ENCODE measurements at regions not wholly inside any gene's neighbourhood (a gene's known extent, or its start where the extent isn't known, plus 50 kb on each side); places are given as distances from the start of the nearest gene placed in this dataset.

- DNase-seq, result peak; percentile 12
Observed at GRCh38 chr5:60184606-60185005, 291.1 kb upstream of the PDE4D start.

DNA sequence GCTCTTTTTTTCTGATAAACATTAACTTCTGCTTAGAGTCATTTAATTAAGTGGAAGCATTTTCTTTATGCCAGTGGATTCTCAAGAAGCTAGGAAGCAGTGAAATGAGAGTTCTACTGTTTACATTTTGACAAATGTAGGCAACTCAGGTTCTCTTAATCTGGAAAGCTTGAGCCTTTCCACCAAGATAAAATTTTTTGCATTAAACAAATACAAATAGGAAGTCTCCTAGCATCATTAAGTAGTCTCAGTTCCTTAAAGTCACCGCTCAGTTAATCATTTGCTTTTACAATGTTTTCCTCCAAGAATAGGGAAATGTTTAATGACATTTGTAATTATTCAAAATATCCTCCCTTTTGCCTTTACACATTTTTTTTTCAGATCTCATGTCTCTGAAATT lies 290.4 kb upstream of the PDE4D start:
- DNase-seq, result no peak

DNA sequence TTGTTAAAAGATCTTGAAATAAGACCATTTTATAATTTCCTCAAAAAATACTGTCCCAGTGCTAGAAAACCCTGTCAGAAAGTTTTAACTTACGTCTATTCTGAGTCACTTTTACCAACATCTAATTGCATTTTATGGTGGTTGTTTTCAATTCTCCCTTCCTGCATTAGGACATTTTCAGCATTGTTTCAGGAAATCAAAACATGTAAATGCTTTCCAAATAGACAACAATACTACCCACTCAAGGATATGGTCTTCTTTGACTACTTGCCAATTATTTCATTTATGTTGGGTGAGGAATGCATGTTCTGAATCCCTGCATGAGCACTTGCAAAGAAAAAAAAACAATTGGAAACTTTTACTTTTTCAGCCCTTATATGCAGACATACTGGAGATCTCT lies 284.6 kb upstream of the PDE4D start:
- DNase-seq, result no peak

- no peak for DNase-seq
Observed at GRCh38 chr5:60177596-60177995, 284.1 kb upstream of the PDE4D start.

GRCh38 chr5:60173667-60174066 lies 280.1 kb upstream of the PDE4D start:
- DNase-seq, result no peak

DNA sequence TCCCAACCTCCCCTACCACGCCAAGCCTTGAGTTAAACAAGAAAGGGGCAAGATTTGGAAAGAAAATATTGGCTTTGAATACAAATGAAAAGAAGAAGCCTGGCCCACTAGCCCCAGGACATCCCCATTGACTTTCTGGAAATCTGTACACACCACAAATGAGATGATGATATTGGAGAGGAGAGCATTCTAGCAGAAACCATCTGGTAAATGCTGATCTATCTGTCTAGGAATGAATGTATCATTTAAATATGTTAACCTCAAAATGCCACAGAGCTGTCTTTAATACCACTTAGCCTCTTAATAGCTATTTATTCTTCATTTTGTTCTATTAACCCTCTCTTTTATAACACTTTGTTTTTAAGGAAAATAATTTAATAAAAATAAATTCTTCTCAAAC lies 270.2 kb upstream of the PDE4D start:
- DNase-seq, result no peak

DNA sequence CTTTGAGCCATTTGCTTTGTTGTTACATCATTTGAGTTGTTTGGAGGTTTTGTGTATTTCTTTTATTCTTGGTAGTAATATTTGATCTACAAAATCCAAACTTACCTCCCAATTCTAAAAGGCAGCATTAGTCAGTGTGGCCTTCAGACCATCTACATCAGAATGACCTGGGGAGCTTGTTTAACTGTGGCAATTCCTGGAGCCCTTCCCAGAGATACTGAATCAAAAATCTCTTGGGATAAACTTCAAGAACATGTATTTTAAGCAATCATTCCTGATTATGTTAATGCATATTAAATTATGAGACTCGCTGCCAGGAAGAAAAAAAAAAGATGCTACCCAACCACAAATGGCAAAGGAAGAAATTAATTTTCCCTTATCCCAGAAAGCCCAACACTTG lies 268.9 kb upstream of the PDE4D start:
- no peak for DNase-seq

GRCh38 chr5:60161340-60161934 lies 267.9 kb upstream of the PDE4D start:
- peak; percentile 9 for DNase-seq

- DNase-seq, result no peak
Observed at GRCh38 chr5:60149081-60149480, 255.6 kb upstream of the PDE4D start.

- no peak for DNase-seq
Observed at GRCh38 chr5:60148366-60148765, 254.8 kb upstream of the PDE4D start.

- DNase-seq, result no peak
Observed at GRCh38 chr5:60147791-60148190, 254.3 kb upstream of the PDE4D start.

DNA sequence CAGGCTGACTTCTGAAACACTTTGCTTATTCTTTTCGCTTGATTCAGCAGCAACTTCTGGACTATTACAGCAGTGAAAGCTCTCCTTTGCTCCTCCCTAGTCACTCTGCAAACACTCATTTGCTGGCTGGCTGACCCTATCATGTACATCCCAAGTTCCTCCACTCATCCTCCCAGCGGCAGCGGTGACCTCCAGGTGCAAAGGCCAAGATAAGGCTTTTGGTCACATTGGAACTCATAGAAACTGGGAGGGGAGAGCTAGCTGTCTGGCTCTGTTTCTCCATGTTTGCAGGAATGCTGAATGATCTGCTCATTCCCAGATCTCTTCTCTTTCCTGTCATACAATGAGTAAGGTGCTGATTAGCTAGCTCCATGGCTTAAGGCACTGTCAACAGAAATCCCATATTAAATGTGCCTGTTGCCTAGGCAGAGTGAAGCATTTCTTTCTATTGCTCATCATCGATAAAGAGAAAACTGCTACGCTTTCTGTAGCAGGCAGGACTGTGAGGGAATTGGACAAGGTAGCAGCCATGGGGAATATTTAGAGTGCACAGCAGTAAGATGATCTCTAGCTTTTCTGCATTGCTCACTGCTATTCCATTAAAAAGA lies 250.5 kb upstream of the PDE4D start:
- DNase-seq, result no peak

DNA sequence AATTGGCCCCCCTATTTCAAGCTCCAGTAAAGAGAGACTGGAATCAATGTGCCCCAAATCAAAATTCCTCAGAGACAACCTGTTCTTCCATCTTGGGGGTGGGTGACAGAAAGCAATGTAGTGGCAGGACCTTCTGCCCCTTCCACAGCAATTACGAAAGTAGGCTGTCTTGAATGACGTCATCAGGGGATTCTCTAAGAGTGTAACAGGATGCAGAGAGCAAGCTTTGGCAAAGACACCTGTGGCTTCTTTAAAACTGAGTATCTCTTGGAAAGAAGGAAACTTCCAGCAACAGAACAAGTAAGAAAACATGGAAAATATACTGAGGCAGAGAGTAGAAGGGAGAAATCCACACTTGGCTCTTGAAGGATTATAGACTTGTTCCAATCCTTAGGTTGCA lies 247.6 kb upstream of the PDE4D start:
- no peak for DNase-seq

GRCh38 chr5:60136841-60137240 lies 243.3 kb upstream of the PDE4D start:
- no peak for DNase-seq

- no peak for DNase-seq
Observed at GRCh38 chr5:60131504-60131903, 238.0 kb upstream of the PDE4D start.

DNA sequence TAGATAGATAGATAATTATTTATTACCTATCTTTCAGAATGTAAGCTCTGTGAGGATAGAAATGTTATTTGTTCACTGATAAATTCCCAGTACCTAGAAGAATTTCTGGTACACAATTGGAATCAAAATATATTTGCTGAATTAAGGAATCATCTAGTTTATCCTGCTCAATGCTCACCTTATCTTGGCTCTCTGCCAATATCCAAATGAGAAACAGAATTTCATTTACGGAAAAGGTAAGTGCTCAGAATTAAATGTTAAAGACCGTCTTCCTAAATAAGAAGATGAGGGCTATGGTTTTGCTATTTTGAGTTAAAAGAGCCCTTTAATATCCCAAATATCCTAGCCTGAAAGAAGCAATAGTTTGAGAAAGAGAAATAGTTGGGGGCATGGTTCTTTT lies 232.1 kb upstream of the PDE4D start:
- no peak for DNase-seq

DNA sequence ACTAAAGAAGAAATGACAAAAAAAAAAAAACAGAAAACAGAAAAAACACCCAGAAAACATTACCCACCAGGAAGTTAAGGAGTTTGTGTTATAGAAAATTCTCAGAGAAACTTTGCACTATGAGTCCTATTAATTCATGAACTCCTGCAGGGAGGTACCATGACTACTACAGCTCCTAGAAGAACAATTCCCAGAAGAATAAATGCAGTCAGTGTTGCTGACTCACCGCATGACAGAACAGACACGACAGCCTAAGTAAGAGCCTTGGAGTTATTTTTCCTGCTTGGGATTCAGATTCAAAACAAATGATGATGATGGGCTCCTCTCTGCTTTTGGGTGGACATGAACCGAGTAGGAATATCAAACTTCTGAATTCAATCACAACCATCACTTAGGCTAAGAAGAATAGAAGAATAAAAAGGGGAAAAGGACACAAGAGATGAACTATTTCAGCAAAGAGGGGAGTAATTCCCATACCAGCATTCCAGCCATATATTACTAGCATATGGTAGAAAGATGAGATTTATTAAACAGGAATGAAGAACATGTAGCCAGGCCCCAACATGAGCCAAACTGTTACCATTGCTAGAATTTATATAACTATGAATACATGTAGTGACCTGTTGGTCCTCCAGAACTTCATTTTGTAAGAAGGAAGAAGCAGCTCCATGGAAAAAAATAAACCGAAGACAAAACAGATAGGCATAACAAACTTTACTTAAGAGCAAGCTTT lies 209.6 kb upstream of the PDE4D start:
- no peak for DNase-seq

GRCh38 chr5:60101573-60101972 lies 208.0 kb upstream of the PDE4D start:
- DNase-seq, result no peak

DNA sequence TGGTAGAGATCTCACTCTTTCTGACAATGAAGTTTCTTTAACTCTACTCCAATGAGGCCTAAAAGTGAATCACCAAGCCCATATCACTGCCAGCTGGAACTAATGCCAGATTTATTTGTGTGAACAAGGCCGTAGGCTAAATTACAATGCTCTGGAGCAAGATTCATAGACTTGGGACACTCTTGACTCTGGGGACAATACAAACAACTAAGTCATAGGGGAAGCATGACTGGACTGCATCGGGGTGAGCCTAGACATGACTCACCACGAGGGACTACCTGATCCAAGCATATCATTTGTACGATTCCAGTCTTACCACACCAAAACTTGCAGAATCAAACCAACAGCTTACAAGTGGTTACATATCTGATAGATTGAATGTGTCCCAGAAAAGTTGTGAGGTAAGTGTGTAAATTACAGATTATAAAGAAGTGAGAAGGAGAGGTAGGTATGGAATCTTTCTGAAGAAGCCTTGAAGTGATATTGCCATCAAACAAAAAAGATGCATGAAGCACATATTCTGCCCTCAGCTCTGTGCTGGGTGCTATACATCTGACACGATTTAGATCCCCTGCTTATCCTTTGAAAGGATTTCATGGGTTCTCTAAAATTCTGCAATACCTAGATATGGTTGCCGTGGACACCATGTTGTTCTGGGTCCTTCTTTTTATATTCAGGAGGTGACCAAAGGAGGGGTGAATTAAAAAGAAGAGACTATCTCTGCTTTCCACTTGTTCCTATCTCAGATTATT lies 199.3 kb upstream of the PDE4D start:
- DNase-seq, result no peak

DNA sequence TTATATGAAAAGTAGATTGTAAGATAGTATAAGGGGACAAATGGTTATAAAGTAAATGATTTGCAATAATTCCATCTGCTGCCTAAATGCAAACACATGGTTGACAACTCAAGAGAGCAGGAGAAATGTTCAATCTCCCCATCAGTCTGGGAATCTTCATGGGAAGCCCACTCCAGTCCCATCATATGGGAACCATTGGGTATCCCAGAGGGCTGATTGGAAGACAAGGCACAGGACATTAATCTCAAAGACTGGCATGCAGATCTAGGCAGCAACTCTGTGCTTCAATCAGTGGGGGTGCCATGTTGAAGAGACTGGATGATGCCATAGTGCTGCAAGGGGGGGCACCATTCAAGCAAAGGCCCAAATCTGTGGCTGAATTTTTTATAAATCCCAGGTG lies 193.1 kb upstream of the PDE4D start:
- DNase-seq, result no peak

GRCh38 chr5:60084226-60084625 lies 190.7 kb upstream of the PDE4D start:
- DNase-seq, result no peak

DNA sequence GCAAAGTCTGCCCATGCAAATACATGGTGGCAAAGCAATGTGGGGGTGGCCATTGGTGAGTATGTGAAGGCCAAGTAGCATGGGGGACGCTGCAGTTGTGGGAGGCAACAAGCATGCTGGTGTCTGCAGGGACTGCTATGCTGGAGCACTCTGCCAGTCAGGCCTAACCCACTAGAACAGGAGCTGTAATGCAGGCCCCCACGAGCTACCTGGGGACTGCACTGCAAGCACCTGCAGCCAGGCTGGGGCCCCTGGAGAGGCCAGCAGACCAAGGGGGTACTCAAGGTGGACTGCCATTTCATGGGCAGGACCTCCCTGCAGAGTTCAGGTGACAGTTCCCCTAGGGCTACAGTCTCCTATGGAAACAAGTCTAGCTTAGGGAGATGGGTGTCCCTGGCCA lies 183.8 kb upstream of the PDE4D start:
- DNase-seq, result no peak

DNA sequence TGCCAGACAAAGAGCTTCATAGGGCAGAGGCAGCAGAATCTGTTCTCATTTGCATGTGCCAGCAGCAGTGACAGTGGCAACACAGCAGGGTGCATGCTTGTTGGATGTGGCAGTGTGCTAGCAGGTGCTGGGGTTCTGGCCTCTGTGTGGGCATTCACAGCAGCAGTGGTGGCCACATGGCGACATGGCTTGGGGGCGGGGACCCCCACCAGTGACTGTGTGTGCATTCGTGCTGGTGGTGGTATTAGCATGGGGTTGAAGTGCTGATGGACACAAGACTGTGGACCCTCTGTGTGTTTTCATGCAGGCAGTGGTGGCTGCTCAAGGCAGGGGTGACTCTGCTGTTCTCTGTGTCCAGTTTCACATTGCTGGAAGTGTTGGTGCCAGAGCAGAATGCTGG lies 183.2 kb upstream of the PDE4D start:
- DNase-seq, result no peak
